ENCODE measurements at regions not wholly inside any gene's neighbourhood (a gene's known extent, or its start where the extent isn't known, plus 50 kb on each side); places are given as distances from the start of the nearest gene placed in this dataset.

GRCh38 chr16:13348416-13348815, 447.0 kb downstream of the SHISA9 start (continued):
- TF ChIP-seq ZNF484 (CRISPR knock-in tag; IDR thresholded peaks at IDR 0.05; ENCODE audit: borderline replicate concordance, low read depth) (no peak), ZNF562 (CRISPR knock-in tag; IDR thresholded peaks at IDR 0.05; ENCODE audit: borderline replicate concordance) (no peak), NFE2L2 (IDR thresholded peaks at IDR 0.05; ENCODE audit: low read length) (no peak), MLLT10 (CRISPR knock-in tag; IDR thresholded peaks at IDR 0.05) (no peak), STAG1 (CRISPR knock-in tag; IDR thresholded peaks at IDR 0.05) (no peak), MAFF (IDR thresholded peaks at IDR 0.05; ENCODE audit: low read depth, low read length) (0 out of 2 replicates have a peak, but pooled peaks have one; percentile 26), ZFP62 (CRISPR knock-in tag; IDR thresholded peaks at IDR 0.05) (no peak)

GRCh38 chr16:13350000-13350399, 448.6 kb downstream of the SHISA9 start:
- intact Hi-C loops (cut with micrococcal nuclease; ENCODE audit: unreplicated experiment) (no loop called here), in situ Hi-C loops (cut with HindIII; ENCODE audit: extremely low pct_ligation_motif_present, low pct_unique_long_range_greater_than_20kb) (no loop called here)
- BruUV-seq (replicated peaks), result no TSS peak
- no peak for TF ChIP-seq TCF7L2 (IDR thresholded peaks at IDR 0.05; ENCODE audit: low read depth, low read length)
- no peak for TF ChIP-seq ZNF547 (CRISPR knock-in tag; IDR thresholded peaks at IDR 0.05)
- no peak for TF ChIP-seq DZIP1 (CRISPR knock-in tag; IDR thresholded peaks at IDR 0.05)
- TF ChIP-seq HMGXB4 (CRISPR knock-in tag; IDR thresholded peaks at IDR 0.05; ENCODE audit: borderline replicate concordance in 1 of 2, low read depth in 1 of 2), result no peak
- TF ChIP-seq THRA (CRISPR knock-in tag; IDR thresholded peaks at IDR 0.05; ENCODE audit: borderline replicate concordance), result no peak
- TF ChIP-seq ZNF143 (CRISPR knock-in tag; IDR thresholded peaks at IDR 0.05), result no peak
- no peak for TF ChIP-seq ZNF841 (CRISPR knock-in tag; IDR thresholded peaks at IDR 0.05; ENCODE audit: borderline replicate concordance)
- TF ChIP-seq GMEB1 (CRISPR knock-in tag; IDR thresholded peaks at IDR 0.05; ENCODE audit: borderline replicate concordance), result no peak
- no peak for TF ChIP-seq YEATS4 (CRISPR knock-in tag; IDR thresholded peaks at IDR 0.05; ENCODE audit: borderline replicate concordance)

More at GRCh38 chr16:13350000-13350399, 448.6 kb downstream of the SHISA9 start:
- Histone ChIP-seq H3K4me1 (ENCODE audit: insufficient read depth, low read length) (no peaks in the 10 kb centered on the region), H3K36me3 (replicated peaks in 1 of 2; ENCODE audit: control insufficient read depth in 1 of 2, insufficient read depth in 2 of 2, low read length in 2 of 2) (no peaks in the 10 kb centered on the region), H3K9ac (ENCODE audit: insufficient read depth, low read depth, low read length) (no peak overlapping the region), H2AFZ (ENCODE audit: low read length) (no peak overlapping the region), H3K4me2 (ENCODE audit: low read depth, low read length) (no peak overlapping the region), H3K27ac (ENCODE audit: extremely low read length, insufficient read depth, low read length) (no peak overlapping the region), H4K20me1 (ENCODE audit: insufficient read depth, low read length) (no peaks in the 10 kb centered on the region), H3K79me2 (ENCODE audit: insufficient read depth, low read length) (no peaks in the 10 kb centered on the region), H3K4me3 (replicated peaks in 1 of 3; ENCODE audit: insufficient read depth in 1 of 3, low read depth in 2 of 3, low read length in 3 of 3) (no peak overlapping the region), H3K27me3 (ENCODE audit: control insufficient read depth in 1 of 2, insufficient read depth in 2 of 2, low read length in 2 of 2) (peaks cover 0 to 10% of the 10 kb centered on the region in 2 experiments; a peak in 1 of 5 replicates), H3K9me3 (ENCODE audit: low read length) (no peaks in the 10 kb centered on the region)
- CTCF ChIA-PET (ENCODE audit: low intra/inter-chr PET ratio, low total read pairs), result no interaction called here
- POLR2A ChIA-PET, result no interaction called here
- DNase-seq (ENCODE audit: low spot score) (no peak), ATAC-seq (no peak), FAIRE-seq (no peak)
- 35% methylated on average over 4 of the region's 4 CpGs for WGBS (ENCODE audit: low lambda C conversion rate)
